ENCODE measurements at regions not wholly inside any gene's neighbourhood (a gene's known extent, or its start where the extent isn't known, plus 50 kb on each side); places are given as distances from the start of the nearest gene placed in this dataset.

- Histone ChIP-seq H3K36me3 (ENCODE audit: control insufficient read depth, insufficient read depth, low read length) (no peaks in the 10 kb centered on the region), H3K27me3 (ENCODE audit: control insufficient read depth, insufficient read depth, low read length) (no peaks in the 10 kb centered on the region), H3K4me3 (ENCODE audit: low read depth, low read length) (no peak overlapping the region)
- ChIA-PET CTCF (no interaction called here), POLR2A (no interaction called here)
- no peak for TF ChIP-seq CTCF (IDR thresholded peaks at IDR 0.05; ENCODE audit: insufficient read depth, low read depth, low read length)
- DNase-seq (ENCODE audit: low read depth), result no peak
Observed at GRCh38 chr9:135394131-135394530, 85.5 kb upstream of the PPP1R26 start.

- TF ChIP-seq CTCF (IDR thresholded peaks at IDR 0.05; ENCODE audit: insufficient read depth, low read depth, low read length), result no peak
- DNase-seq (ENCODE audit: low read depth), result no peak
- ChIA-PET CTCF (no interaction called here), POLR2A (no interaction called here)
- Histone ChIP-seq H3K27me3 (ENCODE audit: control insufficient read depth, insufficient read depth, low read length) (no peaks in the 10 kb centered on the region), H3K36me3 (ENCODE audit: control insufficient read depth, insufficient read depth, low read length) (no peaks in the 10 kb centered on the region), H3K4me3 (ENCODE audit: low read depth, low read length) (no peak overlapping the region)
Observed at GRCh38 chr9:135394699-135395645, 84.6 kb upstream of the PPP1R26 start.

GRCh38 chr9:135397142-135397541 is 82.4 kb upstream of the PPP1R26 start:
- no peaks in the 10 kb centered on the region for H3K36me3 ChIP-seq (ENCODE audit: control insufficient read depth, insufficient read depth, low read length)
- H3K27me3 ChIP-seq (ENCODE audit: control insufficient read depth, insufficient read depth, low read length), result no peaks in the 10 kb centered on the region
- H3K4me3 ChIP-seq (ENCODE audit: low read depth, low read length), result no peak overlapping the region
- ChIA-PET POLR2A (no interaction called here), CTCF (no interaction called here)
- DNase-seq (ENCODE audit: low read depth), result no peak
- TF ChIP-seq CTCF (IDR thresholded peaks at IDR 0.05; ENCODE audit: insufficient read depth, low read depth, low read length), result no peak

DNA sequence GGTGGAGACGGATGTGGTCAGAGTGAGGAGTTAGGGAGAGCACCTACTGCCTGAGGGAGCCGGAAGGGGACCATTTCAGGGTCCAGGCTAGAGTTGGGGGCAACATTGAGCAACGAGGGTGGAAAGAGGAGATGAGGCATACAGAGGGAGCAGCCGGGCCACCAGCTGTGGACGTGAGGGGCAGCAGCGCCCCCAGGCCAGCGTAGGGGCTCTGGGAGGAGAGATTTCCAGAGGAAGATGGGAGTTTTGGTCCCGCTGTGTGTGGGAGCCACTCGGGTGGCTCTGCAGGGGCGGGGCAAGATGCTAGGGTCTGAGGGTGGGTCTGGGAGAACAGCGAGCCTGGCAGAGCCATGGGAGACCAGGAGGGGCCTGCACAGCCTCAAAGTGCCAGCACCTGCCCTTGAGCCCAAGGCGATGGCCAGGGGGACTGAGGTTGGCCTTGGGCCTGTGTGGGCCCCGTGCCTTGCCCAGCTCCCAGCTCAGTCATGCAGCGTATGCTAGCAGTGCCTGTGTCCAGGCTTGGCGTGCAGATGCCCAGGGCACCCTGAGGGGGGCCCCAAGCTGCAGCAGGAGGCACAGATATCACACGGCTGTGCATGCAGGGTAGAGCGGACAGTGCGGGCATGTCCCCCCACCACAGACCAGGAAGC is 80.5 kb upstream of the PPP1R26 start:
- no peak overlapping the region for H3K4me3 ChIP-seq (ENCODE audit: low read depth, low read length)
- POLR2A ChIA-PET, result no interaction called here
- no peak for DNase-seq (ENCODE audit: low read depth)
- H3K27me3 ChIP-seq (ENCODE audit: control insufficient read depth, insufficient read depth, low read length), result no peaks in the 10 kb centered on the region
- CTCF ChIA-PET, result no interaction called here
- TF ChIP-seq CTCF (IDR thresholded peaks at IDR 0.05; ENCODE audit: insufficient read depth, low read depth, low read length), result no peak
- no peaks in the 10 kb centered on the region for H3K36me3 ChIP-seq (ENCODE audit: control insufficient read depth, insufficient read depth, low read length)

DNA sequence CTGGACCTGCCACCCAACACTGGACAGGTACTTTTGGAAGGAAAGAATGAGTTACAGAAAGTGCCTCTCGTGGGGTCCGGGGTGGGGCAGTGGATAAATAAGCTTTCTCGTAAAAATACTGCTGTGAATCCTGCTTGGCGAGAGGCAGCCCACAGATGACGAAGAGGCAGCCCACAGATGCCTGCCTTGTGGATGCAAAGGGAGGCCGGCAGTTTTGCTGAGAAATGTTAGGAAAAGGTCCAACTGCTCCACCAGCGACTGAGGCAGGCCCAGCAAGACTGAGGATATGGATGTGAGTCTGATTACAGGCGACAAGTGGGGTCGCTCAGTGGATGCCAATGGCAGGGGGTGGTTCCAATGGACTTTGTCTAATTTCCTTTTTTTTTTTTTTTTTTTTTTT is 79.1 kb upstream of the PPP1R26 start:
- TF ChIP-seq CTCF (IDR thresholded peaks at IDR 0.05; ENCODE audit: insufficient read depth, low read depth, low read length), result no peak
- Histone ChIP-seq H3K4me3 (ENCODE audit: low read depth, low read length) (no peak overlapping the region), H3K36me3 (ENCODE audit: control insufficient read depth, insufficient read depth, low read length) (no peaks in the 10 kb centered on the region), H3K27me3 (ENCODE audit: control insufficient read depth, insufficient read depth, low read length) (no peaks in the 10 kb centered on the region)
- POLR2A ChIA-PET, result no interaction called here
- DNase-seq (ENCODE audit: low read depth), result no peak
- CTCF ChIA-PET, result no interaction called here
